ENCODE measurements at regions not wholly inside any gene's neighbourhood (a gene's known extent, or its start where the extent isn't known, plus 50 kb on each side); places are given as distances from the start of the nearest gene placed in this dataset.

- TF ChIP-seq TAF1 (IDR thresholded peaks at IDR 0.05; ENCODE audit: borderline replicate concordance, insufficient read depth, low read length) = no peak
- TF ChIP-seq, protein P1, sequence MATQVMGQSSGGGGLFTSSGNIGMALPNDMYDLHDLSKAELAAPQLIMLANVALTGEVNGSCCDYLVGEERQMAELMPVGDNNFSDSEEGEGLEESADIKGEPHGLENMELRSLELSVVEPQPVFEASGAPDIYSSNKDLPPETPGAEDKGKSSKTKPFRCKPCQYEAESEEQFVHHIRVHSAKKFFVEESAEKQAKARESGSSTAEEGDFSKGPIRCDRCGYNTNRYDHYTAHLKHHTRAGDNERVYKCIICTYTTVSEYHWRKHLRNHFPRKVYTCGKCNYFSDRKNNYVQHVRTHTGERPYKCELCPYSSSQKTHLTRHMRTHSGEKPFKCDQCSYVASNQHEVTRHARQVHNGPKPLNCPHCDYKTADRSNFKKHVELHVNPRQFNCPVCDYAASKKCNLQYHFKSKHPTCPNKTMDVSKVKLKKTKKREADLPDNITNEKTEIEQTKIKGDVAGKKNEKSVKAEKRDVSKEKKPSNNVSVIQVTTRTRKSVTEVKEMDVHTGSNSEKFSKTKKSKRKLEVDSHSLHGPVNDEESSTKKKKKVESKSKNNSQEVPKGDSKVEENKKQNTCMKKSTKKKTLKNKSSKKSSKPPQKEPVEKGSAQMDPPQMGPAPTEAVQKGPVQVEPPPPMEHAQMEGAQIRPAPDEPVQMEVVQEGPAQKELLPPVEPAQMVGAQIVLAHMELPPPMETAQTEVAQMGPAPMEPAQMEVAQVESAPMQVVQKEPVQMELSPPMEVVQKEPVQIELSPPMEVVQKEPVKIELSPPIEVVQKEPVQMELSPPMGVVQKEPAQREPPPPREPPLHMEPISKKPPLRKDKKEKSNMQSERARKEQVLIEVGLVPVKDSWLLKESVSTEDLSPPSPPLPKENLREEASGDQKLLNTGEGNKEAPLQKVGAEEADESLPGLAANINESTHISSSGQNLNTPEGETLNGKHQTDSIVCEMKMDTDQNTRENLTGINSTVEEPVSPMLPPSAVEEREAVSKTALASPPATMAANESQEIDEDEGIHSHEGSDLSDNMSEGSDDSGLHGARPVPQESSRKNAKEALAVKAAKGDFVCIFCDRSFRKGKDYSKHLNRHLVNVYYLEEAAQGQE (IDR thresholded peaks at IDR 0.05; ENCODE audit: insufficient read depth in 1 of 2, low read depth in 2 of 2, low read length in 2 of 2) = no peak
- no peak for TF ChIP-seq FOXP2 (optimal IDR thresholded peaks at IDR 0.05; ENCODE audit: borderline replicate concordance, extremely low read depth, extremely low read length, insufficient read depth)
- TF ChIP-seq POLR2AphosphoS5 (IDR thresholded peaks at IDR 0.05; ENCODE audit: low read depth, low read length) = no peak
- no peak for TF ChIP-seq SIN3A (IDR thresholded peaks at IDR 0.05; ENCODE audit: borderline replicate concordance, insufficient read depth, low read length)
Observed at GRCh38 chr3:74343391-74343790, 271.1 kb downstream of the CNTN3 start.

- TF ChIP-seq POLR2AphosphoS5 (IDR thresholded peaks at IDR 0.05; ENCODE audit: low read depth, low read length) (no peak), TAF1 (IDR thresholded peaks at IDR 0.05; ENCODE audit: borderline replicate concordance, insufficient read depth, low read length) (no peak), FOXP2 (optimal IDR thresholded peaks at IDR 0.05; ENCODE audit: borderline replicate concordance, extremely low read depth, extremely low read length, insufficient read depth) (no peak), SIN3A (IDR thresholded peaks at IDR 0.05; ENCODE audit: borderline replicate concordance, insufficient read depth, low read length) (no peak)
- TF ChIP-seq, protein P1 (IDR thresholded peaks at IDR 0.05; ENCODE audit: insufficient read depth in 1 of 2, low read depth in 2 of 2, low read length in 2 of 2) = no peak
Observed at GRCh38 chr3:74338998-74339397, 275.5 kb downstream of the CNTN3 start.

- TF ChIP-seq POLR2AphosphoS5 (IDR thresholded peaks at IDR 0.05; ENCODE audit: low read depth, low read length) = no peak
Observed at GRCh38 chr3:74332165-74332564, 282.3 kb downstream of the CNTN3 start.

DNA sequence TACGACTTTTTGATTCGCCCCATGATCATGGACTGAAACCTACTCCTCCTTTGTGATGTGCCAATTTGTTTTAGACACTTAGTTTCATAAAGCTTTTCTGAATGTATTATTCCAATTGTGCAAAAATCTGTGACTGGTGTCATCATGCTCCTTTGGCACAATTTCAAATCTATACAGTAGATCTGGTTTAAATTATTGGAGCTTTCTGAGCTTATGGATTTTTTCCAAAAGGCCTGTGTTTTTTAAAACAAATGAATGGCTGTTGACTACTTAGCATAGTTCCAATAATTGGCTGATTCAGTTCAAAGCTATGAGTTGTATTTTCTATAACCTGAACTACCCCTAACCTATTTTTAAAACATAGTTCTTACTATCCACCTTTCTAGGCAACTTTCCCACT is 282.7 kb downstream of the CNTN3 start:
- TF ChIP-seq FOXP2 (optimal IDR thresholded peaks at IDR 0.05; ENCODE audit: borderline replicate concordance, extremely low read depth, extremely low read length, insufficient read depth) (no peak), TAF1 (IDR thresholded peaks at IDR 0.05; ENCODE audit: borderline replicate concordance, insufficient read depth, low read length) (no peak), SIN3A (IDR thresholded peaks at IDR 0.05; ENCODE audit: borderline replicate concordance, insufficient read depth, low read length) (no peak), POLR2AphosphoS5 (IDR thresholded peaks at IDR 0.05; ENCODE audit: low read depth, low read length) (no peak)
- TF ChIP-seq, protein P1 (IDR thresholded peaks at IDR 0.05; ENCODE audit: insufficient read depth in 1 of 2, low read depth in 2 of 2, low read length in 2 of 2) = no peak

- no peak for TF ChIP-seq SIN3A (IDR thresholded peaks at IDR 0.05; ENCODE audit: borderline replicate concordance, insufficient read depth, low read length)
- TF ChIP-seq, protein P1 (IDR thresholded peaks at IDR 0.05; ENCODE audit: insufficient read depth in 1 of 2, low read depth in 2 of 2, low read length in 2 of 2) = no peak
Observed at GRCh38 chr3:74329096-74329495, 285.4 kb downstream of the CNTN3 start.

Data from PFSK-1 (cell line).